ENCODE measurements at regions not wholly inside any gene's neighbourhood (a gene's known extent, or its start where the extent isn't known, plus 50 kb on each side); places are given as distances from the start of the nearest gene placed in this dataset.

DNA sequence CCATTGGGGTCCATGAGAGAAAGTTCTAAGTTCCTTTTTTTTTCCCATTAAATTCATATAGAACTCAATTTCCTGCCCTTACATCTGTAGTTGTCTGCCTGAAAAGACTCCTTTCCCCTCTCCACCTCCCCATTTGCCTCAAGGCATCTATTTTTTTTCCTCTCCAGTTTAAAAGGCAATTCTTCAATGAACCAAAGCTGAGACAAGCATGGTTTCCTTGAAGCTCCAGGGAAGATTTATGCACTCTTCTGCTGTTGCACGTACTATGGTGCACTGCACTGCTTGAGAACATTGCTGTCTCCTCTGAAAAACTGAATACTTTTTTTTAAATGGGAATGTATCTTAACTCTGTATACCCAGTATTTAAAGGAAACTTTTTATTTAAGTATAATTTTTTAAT lies 465.2 kb downstream of the CD83 start (continued):
- TF ChIP-seq REST (IDR thresholded peaks at IDR 0.05; ENCODE audit: low read depth) (no peak), SP1 (IDR thresholded peaks at IDR 0.05; ENCODE audit: low read depth) (no peak), RAD21 (IDR thresholded peaks at IDR 0.05; ENCODE audit: low read depth) (no peak), FOSL1 (IDR thresholded peaks at IDR 0.05; ENCODE audit: low read depth) (no peak)

GRCh38 chr6:14583826-14584225 lies 466.3 kb downstream of the CD83 start:
- Histone ChIP-seq H3K27me3 (ENCODE audit: insufficient read depth, low read length) (no peaks in the 10 kb centered on the region), H3K9ac (ENCODE audit: low read length) (no peak overlapping the region), H2AFZ (ENCODE audit: low read depth, low read length, poor library complexity, severe bottlenecking) (no peak overlapping the region), H3K9me3 (ENCODE audit: control insufficient read depth in 1 of 2, insufficient read depth in 1 of 2, low read depth in 1 of 2, low read length in 2 of 2) (no peaks in the 10 kb centered on the region), H3K79me2 (ENCODE audit: insufficient read depth, low read length) (no peaks in the 10 kb centered on the region), H3K4me1 (ENCODE audit: control insufficient read depth in 1 of 2, insufficient read depth in 2 of 2, low read length in 2 of 2) (no peaks in the 10 kb centered on the region), H3K4me3 (replicated peaks in 1 of 2; ENCODE audit: low read depth in 1 of 2, low read length in 2 of 2) (no peak overlapping the region), H4K20me1 (ENCODE audit: insufficient read depth) (no peaks in the 10 kb centered on the region), H3K4me2 (ENCODE audit: low read length) (no peak overlapping the region), H3K9me2 (ENCODE audit: insufficient read depth) (no peaks in the 10 kb centered on the region), H3K36me3 (ENCODE audit: control insufficient read depth in 1 of 2, insufficient read depth in 2 of 2, low read length in 2 of 2) (no peaks in the 10 kb centered on the region), H3K27ac (ENCODE audit: low read depth, low read length) (no peak overlapping the region)
- BruUV-seq (replicated peaks): no TSS peak
- ChIA-PET RAD21 (ENCODE audit: low non-redundant PET in 1 of 2, low total read pairs in 2 of 2, uncharacterized antibody in 2 of 2, unreplicated experiment in 2 of 2) (no interaction called here), CTCF (no interaction called here), POLR2A (no interaction called here)
- DNase-seq (ENCODE audit: low read depth, low spot score): no peak
- no peak for ATAC-seq
- no peak for TF ChIP-seq SIN3A (IDR thresholded peaks at IDR 0.05; ENCODE audit: low read depth)
- TF ChIP-seq EGR1 (IDR thresholded peaks at IDR 0.05; ENCODE audit: low read depth): no peak
- TF ChIP-seq MAX (IDR thresholded peaks at IDR 0.05): no peak
- no peak for TF ChIP-seq POLR2AphosphoS5 (IDR thresholded peaks at IDR 0.05; ENCODE audit: low read depth, low read length)
- TF ChIP-seq EZH2phosphoT487 (IDR thresholded peaks at IDR 0.05; ENCODE audit: borderline replicate concordance): no peak
- TF ChIP-seq JUND (IDR thresholded peaks at IDR 0.05): no peak
- intact Hi-C loops (cut with micrococcal nuclease): no loop called here

All from HCT116 (cell line).